Neural cell (in vitro differentiated cells): ENCODE measurements at regions not wholly inside any gene's neighbourhood (a gene's known extent, or its start where the extent isn't known, plus 50 kb on each side); places are given as distances from the start of the nearest gene placed in this dataset.

ENCODE experiments used
- H2AFZ ChIP-seq: fragments of 200-600, 300-800 bp; sonication (generic), shearing (Covaris generic); 2 replicates; pipeline ENCODE4 v1.6.0; 2014; ENCODE audit warnings: low read depth, mild to moderate bottlenecking, antibody characterized with exemption, low read length, moderate library complexity
- H3F3A ChIP-seq: fragments of 200-600 bp; shearing (Covaris generic); 2 replicates; pipeline ENCODE4 v1.6.1; 2016; ENCODE audit warnings: mild to moderate bottlenecking, moderate library complexity, mixed read lengths, antibody characterized with exemption, low read length; ENCODE audit not compliant: insufficient read depth, poor library complexity, severe bottlenecking
- H3K27ac ChIP-seq: fragments of 200-600, 300-800 bp; sonication (generic), shearing (Covaris generic); 2 replicates; pipeline ENCODE4 v1.5.1; 2014; ENCODE audit warnings: mild to moderate bottlenecking, low read length, moderate library complexity
- H3K27me3 ChIP-seq: fragments of 300-800, 200-600 bp; sonication (generic), shearing (Covaris generic); 2 replicates; pipeline ENCODE4 v1.6.0; 2014; ENCODE audit warnings: mild to moderate bottlenecking, low read depth, low read length, moderate library complexity; ENCODE audit not compliant: insufficient read depth
- H3K36me3 ChIP-seq: fragments of 300-800, 200-600 bp; sonication (generic), shearing (Covaris generic); 2 replicates; pipeline ENCODE4 v1.5.1; 2014; ENCODE audit warnings: mild to moderate bottlenecking, antibody characterized with exemption, low read length, moderate library complexity; ENCODE audit not compliant: insufficient read depth
- H3K4me2 ChIP-seq: fragments of 300-800, 200-600 bp; sonication (generic), shearing (Covaris generic); 2 replicates; pipeline ENCODE4 v1.6.0; 2014; ENCODE audit warnings: mild to moderate bottlenecking, low read length
- H3K4me3 ChIP-seq: fragments of 300-800, 200-600 bp; sonication (generic), shearing (Covaris generic); 2 replicates; pipeline ENCODE4 v1.5.1; 2014; ENCODE audit warnings: mild to moderate bottlenecking, low read length, moderate library complexity
- H3K79me2 ChIP-seq: fragments of 200-600 bp; shearing (Covaris generic); replicated peaks from 2 replicates; pipeline ENCODE4 v1.6.0; 2014; ENCODE audit warnings: mild to moderate bottlenecking, low read length, moderate library complexity; ENCODE audit not compliant: insufficient read depth
- H3K9ac ChIP-seq: fragments of 300-800, 200-600 bp; sonication (generic), shearing (Covaris generic); 2 replicates; pipeline ENCODE4 v1.6.1; 2016; ENCODE audit warnings: mild to moderate bottlenecking, low read length, mixed read lengths
- H3K9me2 ChIP-seq: fragments of 200-600 bp; shearing (Covaris generic); 2 replicates; pipeline ENCODE4 v1.6.1; 2016; ENCODE audit warnings: mild to moderate bottlenecking, low read length, mixed read lengths; ENCODE audit not compliant: insufficient read depth
- H3K9me3 ChIP-seq: fragments of 200-600, 300-800 bp; sonication (generic), shearing (Covaris generic); 2 replicates; pipeline ENCODE4 v1.6.1; 2016; ENCODE audit warnings: mild to moderate bottlenecking, mixed run types, low read length, moderate library complexity, mixed read lengths
- H4K20me1 ChIP-seq: fragments of 200-600 bp; shearing (Covaris generic); 2 replicates; pipeline ENCODE4 v1.6.1; 2016; ENCODE audit warnings: mild to moderate bottlenecking, mixed run types; ENCODE audit not compliant: insufficient read depth
- CTCF ChIP-seq: fragments of 450-650 bp; IDR thresholded peaks from 2 replicates; pipeline ENCODE4 v1.5.1; 2014; ENCODE audit warnings: antibody characterized with exemption, mild to moderate bottlenecking, moderate library complexity; ENCODE audit not compliant: poor library complexity, severe bottlenecking
- EP300 ChIP-seq: fragments of 450-650 bp; conservative IDR thresholded peaks from 2 replicates; pipeline ENCODE4 v1.6.1; 2014; ENCODE audit warnings: antibody characterized with exemption, mild to moderate bottlenecking, moderate library complexity; ENCODE audit not compliant: poor library complexity, severe bottlenecking
- EZH2 ChIP-seq: fragments of 200-600, 300-800 bp; shearing (Covaris generic), sonication (generic); IDR thresholded peaks from 2 replicates; pipeline ENCODE4 v1.6.1; 2014; ENCODE audit warnings: antibody characterized with exemption, low read length, borderline replicate concordance, mild to moderate bottlenecking; ENCODE audit not compliant: insufficient read depth, poor library complexity, severe bottlenecking
- MXI1 ChIP-seq: fragments of 450-650 bp; conservative IDR thresholded peaks from 2 replicates; pipeline ENCODE4 v1.6.1; 2014; ENCODE audit warnings: antibody characterized with exemption, mild to moderate bottlenecking; ENCODE audit not compliant: poor library complexity, severe bottlenecking
- POLR2AphosphoS5 ChIP-seq: IDR thresholded peaks from 2 replicates; pipeline ENCODE4 v1.6.1; 2012
- RAD21 ChIP-seq: fragments of 450-650 bp; conservative IDR thresholded peaks from 2 replicates; pipeline ENCODE4 v1.6.1; 2014; ENCODE audit warnings: antibody characterized with exemption, mild to moderate bottlenecking, moderate library complexity
- REST ChIP-seq: IDR thresholded peaks from 2 replicates; pipeline ENCODE4 v1.6.1; 2012; ENCODE audit warnings: borderline replicate concordance
- SMC3 ChIP-seq: fragments of 450-650 bp; conservative IDR thresholded peaks from 2 replicates; pipeline ENCODE4 v1.6.1; 2014; ENCODE audit warnings: antibody characterized with exemption, mild to moderate bottlenecking, moderate library complexity; ENCODE audit not compliant: poor library complexity
- TAF1 ChIP-seq: IDR thresholded peaks from 2 replicates; pipeline ENCODE4 v1.6.1; 2012; ENCODE audit warnings: low read depth

- Histone ChIP-seq H3K9me2 (no peaks in the 10 kb centered on the region), H3K4me2 (no peak overlapping the region), H3K9me3 (no peaks in the 10 kb centered on the region), H3K4me3 (no peak overlapping the region), H3K36me3 (no peaks in the 10 kb centered on the region), H3F3A (no peaks in the 10 kb centered on the region), H3K27me3 (no peaks in the 10 kb centered on the region), H2AFZ (no peak overlapping the region), H3K79me2 (no peaks in the 10 kb centered on the region), H3K9ac (no peak overlapping the region), H3K27ac (no peak overlapping the region), H4K20me1 (no peaks in the 10 kb centered on the region)
- TF ChIP-seq CTCF (no peak), MXI1 (no peak), POLR2AphosphoS5 (no peak), EP300 (no peak), REST (no peak), EZH2 (no peak), TAF1 (no peak), SMC3 (no peak), RAD21 (no peak)
Observed at GRCh38 chr3:18989237-18989795, 159.0 kb upstream of the KCNH8 start.

GRCh38 chr3:18988614-18989229 lies 159.6 kb upstream of the KCNH8 start:
- no peaks in the 10 kb centered on the region for H3K9me3 ChIP-seq
- no peak overlapping the region for H3K27ac ChIP-seq
- H3K27me3 ChIP-seq: no peaks in the 10 kb centered on the region
- no peak overlapping the region for H3K4me2 ChIP-seq
- no peaks in the 10 kb centered on the region for H3K36me3 ChIP-seq
- TF ChIP-seq EP300 (no peak), EZH2 (no peak), TAF1 (no peak), MXI1 (no peak), REST (no peak), POLR2AphosphoS5 (no peak), RAD21 (peak; percentile 95), SMC3 (peak; percentile 93), CTCF (peak; percentile 93)
- no peaks in the 10 kb centered on the region for H3F3A ChIP-seq
- H3K79me2 ChIP-seq: no peaks in the 10 kb centered on the region
- no peak overlapping the region for H3K9ac ChIP-seq
- H3K9me2 ChIP-seq: no peaks in the 10 kb centered on the region
- no peak overlapping the region for H3K4me3 ChIP-seq
- no peak overlapping the region for H2AFZ ChIP-seq
- H4K20me1 ChIP-seq: no peaks in the 10 kb centered on the region
